Lower lobe of right lung (tissue), 2 donors: ENCODE measurements at regions not wholly inside any gene's neighbourhood (a gene's known extent, or its start where the extent isn't known, plus 50 kb on each side); places are given as distances from the start of the nearest gene placed in this dataset.

Experiments
- ATAC-seq, 2 donors: fragments of 200-7000 bp; cut with Tn5 transposase; one replicate each; pipeline ENCODE4 v1.9.1; 2020 to 2022; ENCODE audit warnings: mild to moderate bottlenecking in 2 of 2, moderate library complexity in 2 of 2
- DNase-seq: peaks from one replicate; pipeline ENCODE4 v3.0.0-alpha.2; 2020
- H3K27ac ChIP-seq: fragments of 200-600 bp; one replicate; pipeline ENCODE4 v1.8.0; 2022
- H3K27me3 ChIP-seq: fragments of 200-600 bp; one replicate; pipeline ENCODE4 v1.8.0; 2022; ENCODE audit warnings: low read depth
- H3K36me3 ChIP-seq: fragments of 200-600 bp; one replicate; pipeline ENCODE4 v1.8.0; 2022; ENCODE audit warnings: mild to moderate bottlenecking
- H3K4me1 ChIP-seq: fragments of 200-600 bp; one replicate; pipeline ENCODE4 v1.8.0; 2022
- H3K4me3 ChIP-seq: fragments of 200-600 bp; one replicate; pipeline ENCODE4 v1.8.0; 2022; ENCODE audit warnings: mild to moderate bottlenecking
- H3K9me3 ChIP-seq: fragments of 200-600 bp; one replicate; pipeline ENCODE4 v1.8.0; 2022
- intact Hi-C: fragments of 100-400 bp; cut with DNase I; formaldehyde crosslinking; loops from one replicate; pipeline ENCODE4 v1.11.0; 2022
- TF ChIP-seq, protein P1 (sequence below): fragments of 200-600 bp; IDR thresholded peaks from one replicate; pipeline ENCODE4 v1.8.0; 2022; ENCODE audit warnings: antibody characterized with exemption, mild to moderate bottlenecking
- donor health status: DM: no; HTN: yes; CAD: no; lungs with severe emphysema.

DNA sequence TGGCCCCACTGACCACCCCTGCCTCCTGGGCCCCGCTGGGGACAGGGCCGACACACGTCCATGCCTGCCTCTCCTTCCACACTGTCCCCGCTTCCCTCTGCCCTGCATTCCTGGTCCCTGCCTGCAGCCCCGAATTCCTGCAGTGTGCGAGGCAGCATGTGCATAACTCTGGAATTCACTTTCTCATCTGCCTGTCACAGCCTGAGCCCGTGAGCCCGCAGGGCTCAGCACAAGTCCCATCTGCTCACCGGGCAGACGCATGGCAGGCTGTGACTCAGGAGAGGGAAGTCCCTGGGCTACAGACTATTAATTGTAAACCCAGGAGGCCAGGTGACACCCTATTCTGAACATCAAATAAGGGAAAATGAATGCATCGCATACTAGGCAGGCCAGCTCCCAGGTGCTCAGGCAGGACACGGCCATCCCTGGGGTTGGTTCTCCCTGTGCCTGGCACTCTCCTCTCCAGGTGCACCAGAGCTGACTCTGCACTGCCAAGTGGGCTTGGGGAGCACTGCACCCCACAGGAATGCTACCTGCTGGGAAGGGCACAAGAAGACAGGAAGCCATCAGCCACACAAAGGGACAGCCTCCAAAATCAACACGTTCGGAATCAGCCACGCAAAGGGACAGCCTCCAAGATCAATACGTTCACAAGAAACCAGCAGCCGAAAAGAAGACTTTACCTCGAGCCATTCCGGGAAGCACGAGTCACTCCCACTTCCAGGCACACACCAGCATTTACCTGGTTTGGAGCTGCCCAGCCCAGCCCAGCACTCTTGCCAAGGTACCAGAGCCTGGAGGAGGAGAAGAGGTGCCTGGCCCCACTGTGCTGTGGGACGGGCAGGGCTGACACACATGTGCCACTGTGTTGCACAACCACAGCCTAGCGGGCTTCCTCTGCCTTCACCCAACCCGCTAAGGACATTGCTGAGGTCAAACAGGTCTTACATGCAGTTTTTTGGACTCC is 65.9 kb downstream of the DLL1 start:
- peak; percentile 37 to 55 for ATAC-seq
- Histone ChIP-seq H3K4me1 (peaks cover 21% of the 10 kb centered on the region), H3K27me3 (no peaks in the 10 kb centered on the region), H3K36me3 (no peaks in the 10 kb centered on the region), H3K4me3 (no peak overlapping the region), H3K27ac (no peak overlapping the region), H3K9me3 (no peaks in the 10 kb centered on the region)
- intact Hi-C loops: no loop called here
- TF ChIP-seq, protein P1, sequence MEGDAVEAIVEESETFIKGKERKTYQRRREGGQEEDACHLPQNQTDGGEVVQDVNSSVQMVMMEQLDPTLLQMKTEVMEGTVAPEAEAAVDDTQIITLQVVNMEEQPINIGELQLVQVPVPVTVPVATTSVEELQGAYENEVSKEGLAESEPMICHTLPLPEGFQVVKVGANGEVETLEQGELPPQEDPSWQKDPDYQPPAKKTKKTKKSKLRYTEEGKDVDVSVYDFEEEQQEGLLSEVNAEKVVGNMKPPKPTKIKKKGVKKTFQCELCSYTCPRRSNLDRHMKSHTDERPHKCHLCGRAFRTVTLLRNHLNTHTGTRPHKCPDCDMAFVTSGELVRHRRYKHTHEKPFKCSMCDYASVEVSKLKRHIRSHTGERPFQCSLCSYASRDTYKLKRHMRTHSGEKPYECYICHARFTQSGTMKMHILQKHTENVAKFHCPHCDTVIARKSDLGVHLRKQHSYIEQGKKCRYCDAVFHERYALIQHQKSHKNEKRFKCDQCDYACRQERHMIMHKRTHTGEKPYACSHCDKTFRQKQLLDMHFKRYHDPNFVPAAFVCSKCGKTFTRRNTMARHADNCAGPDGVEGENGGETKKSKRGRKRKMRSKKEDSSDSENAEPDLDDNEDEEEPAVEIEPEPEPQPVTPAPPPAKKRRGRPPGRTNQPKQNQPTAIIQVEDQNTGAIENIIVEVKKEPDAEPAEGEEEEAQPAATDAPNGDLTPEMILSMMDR: no peak
- no peak for DNase-seq

DNA sequence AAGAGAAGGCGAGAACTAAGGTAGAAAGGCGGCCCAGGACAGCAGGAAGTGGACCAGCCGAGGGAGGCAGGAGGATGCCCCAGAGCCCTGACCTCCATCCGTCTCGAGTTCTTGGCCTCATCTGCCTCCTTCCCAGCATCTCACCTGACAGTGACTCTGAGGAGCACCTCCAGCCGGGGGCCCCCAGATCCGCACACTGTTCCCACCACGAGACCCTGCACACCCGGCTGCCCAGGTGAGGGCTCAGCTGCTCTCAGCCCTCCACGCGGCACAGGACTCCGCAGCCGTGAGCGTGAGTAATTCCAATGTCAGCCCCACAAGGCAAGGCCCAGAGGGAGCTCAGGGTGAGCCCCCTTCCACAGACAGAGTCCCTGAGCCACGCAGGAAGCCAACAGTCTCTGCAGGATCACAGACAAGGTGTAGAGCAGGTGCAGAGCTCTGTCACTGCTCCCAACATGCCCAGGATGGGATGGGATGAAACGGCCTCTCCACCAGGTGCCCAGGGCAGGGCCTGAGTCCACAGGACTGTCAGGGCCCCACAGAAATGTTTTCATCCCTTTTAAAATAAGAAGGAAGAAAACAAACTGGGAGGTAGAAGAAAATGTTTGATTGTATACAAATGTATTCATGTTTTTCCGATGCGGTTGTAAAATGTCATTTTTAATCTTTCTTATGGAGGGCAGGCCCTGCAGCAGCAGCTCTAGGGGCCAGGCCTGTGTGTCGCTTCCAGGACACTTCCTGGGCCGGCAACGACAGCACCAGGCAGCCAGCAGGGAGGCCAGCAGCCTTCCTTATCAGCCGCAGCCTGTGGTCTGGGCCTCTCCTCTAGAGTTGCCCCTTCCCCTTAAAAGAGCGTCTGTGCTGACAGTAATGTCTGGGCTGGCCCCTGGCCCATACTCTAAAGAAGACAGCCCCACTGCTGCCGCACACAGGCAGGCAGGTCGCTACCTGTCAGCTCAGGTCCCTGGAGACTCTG is 66.9 kb downstream of the DLL1 start:
- intact Hi-C loops: no loop called here
- H3K27me3 ChIP-seq: no peaks in the 10 kb centered on the region
- no peaks in the 10 kb centered on the region for H3K36me3 ChIP-seq
- H3K27ac ChIP-seq: no peak overlapping the region
- ATAC-seq: no peak
- DNase-seq: no peak
- no peak overlapping the region for H3K4me3 ChIP-seq
- H3K9me3 ChIP-seq: no peaks in the 10 kb centered on the region
- TF ChIP-seq, protein P1: no peak
- peaks cover 21% of the 10 kb centered on the region for H3K4me1 ChIP-seq

DNA sequence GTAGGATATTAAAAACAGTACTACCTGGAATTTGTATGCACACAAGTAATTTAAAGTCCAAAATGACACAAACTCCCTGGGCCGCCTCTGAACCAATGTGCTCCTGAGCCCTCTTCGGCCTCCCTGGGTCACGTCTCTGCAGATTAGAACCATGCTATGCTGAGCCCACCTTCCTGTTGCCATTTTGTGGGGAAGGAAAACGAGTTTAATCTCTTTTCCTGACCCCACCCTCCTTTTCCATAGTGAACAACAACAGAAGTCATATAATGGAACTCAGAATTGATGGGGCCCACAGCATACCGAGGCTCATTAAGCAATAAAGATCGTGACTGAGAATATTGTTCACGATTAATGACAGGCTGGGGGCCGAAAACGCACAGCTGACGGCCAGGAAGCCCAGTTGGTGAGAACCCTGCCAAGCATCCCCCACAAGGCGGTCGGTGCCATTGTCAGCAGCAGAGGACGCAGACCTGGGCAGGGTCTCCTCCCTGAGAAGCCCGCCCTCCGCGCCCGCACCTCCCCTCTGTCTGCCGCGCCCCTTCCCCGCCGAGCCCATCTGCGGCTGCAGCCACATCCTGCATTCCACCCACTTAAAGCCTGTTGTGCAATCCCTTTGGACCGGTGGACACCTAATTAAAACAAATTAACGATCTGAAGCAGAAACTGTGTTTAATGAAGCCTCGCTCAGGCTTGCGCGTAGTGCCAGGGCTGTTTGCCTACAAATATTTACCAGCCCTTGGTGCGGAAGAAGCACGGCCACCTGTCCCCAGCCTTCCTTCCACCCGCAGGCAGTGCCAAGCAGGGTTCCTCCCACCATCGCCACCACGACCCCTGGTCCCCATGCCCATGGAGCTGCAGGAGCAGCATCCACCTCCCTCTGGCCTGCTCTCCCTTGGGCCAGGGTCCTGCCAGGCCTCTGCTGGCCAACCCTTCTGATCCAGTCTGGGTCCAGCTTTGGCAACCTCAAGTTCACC is 68.1 kb downstream of the DLL1 start:
- Histone ChIP-seq H3K27me3 (no peaks in the 10 kb centered on the region), H3K4me3 (no peak overlapping the region), H3K36me3 (no peaks in the 10 kb centered on the region), H3K27ac (no peak overlapping the region), H3K9me3 (no peaks in the 10 kb centered on the region), H3K4me1 (peaks cover 21% of the 10 kb centered on the region)
- intact Hi-C loops: no loop called here
- TF ChIP-seq, protein P1: no peak
- DNase-seq: no peak
- ATAC-seq: peak in 1 of 2 donors; percentile 20

DNA sequence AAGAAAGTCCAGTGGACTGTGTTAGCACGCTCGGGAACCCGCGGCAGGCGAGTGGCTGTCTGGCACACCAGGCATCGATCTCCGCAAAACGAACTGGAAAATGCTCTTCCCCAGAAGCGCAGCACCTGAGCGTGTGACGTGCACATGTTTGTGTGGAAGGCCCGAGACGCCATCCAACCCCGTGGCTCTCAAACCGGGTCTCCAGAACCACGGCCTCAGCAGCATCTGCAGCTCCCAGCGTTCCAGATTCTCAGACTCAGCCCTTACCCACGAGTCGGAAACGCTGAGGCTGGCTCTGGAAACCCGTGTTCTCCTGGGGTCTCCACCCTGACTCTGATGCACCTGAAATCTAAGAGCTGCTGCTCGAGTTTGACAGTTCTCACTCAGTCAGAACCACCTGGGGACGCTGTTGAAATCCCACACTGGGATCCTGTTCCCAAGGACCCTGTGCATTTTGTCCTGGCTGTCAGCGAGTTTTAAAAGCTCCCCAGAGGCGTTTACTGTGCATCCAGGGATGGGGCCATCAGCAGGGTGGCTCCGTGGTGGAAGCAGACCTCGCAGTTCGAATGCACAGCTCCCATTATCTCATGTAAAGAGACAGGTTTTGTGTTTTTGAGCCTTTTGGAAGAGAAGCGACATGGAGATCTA is 69.0 kb downstream of the DLL1 start:
- no peaks in the 10 kb centered on the region for H3K27me3 ChIP-seq
- H3K4me1 ChIP-seq: peaks cover 21% of the 10 kb centered on the region
- ATAC-seq (no peak), DNase-seq (peak; percentile 41)
- intact Hi-C loops: no loop called here
- H3K4me3 ChIP-seq: no peak overlapping the region
- no peaks in the 10 kb centered on the region for H3K9me3 ChIP-seq
- H3K27ac ChIP-seq: no peak overlapping the region
- TF ChIP-seq, protein P1: no peak
- H3K36me3 ChIP-seq: no peaks in the 10 kb centered on the region
